ENCODE measurements at regions not wholly inside any gene's neighbourhood (a gene's known extent, or its start where the extent isn't known, plus 50 kb on each side); places are given as distances from the start of the nearest gene placed in this dataset.

- no peak for ATAC-seq (ENCODE audit: low read depth)
- DNase-seq (ENCODE audit: low spot score): no peak
- Histone ChIP-seq H3K9me3 (ENCODE audit: severe bottlenecking) (no peaks in the 10 kb centered on the region), H3K36me3 (ENCODE audit: low read depth) (no peaks in the 10 kb centered on the region), H3K27ac (ENCODE audit: poor library complexity, severe bottlenecking) (no peak overlapping the region), H3K4me3 (ENCODE audit: severe bottlenecking) (no peak overlapping the region), H3K4me1 (ENCODE audit: insufficient read depth, poor library complexity, severe bottlenecking) (no peaks in the 10 kb centered on the region), H3K27me3 (ENCODE audit: insufficient read depth, poor library complexity, severe bottlenecking) (peaks cover 4% of the 10 kb centered on the region)
- no peak for TF ChIP-seq CTCF (IDR thresholded peaks at IDR 0.05; ENCODE audit: poor library complexity, severe bottlenecking)
Measured at GRCh38 chr5:30991462-30991861, 202.0 kb upstream of the CDH6 start.

DNA sequence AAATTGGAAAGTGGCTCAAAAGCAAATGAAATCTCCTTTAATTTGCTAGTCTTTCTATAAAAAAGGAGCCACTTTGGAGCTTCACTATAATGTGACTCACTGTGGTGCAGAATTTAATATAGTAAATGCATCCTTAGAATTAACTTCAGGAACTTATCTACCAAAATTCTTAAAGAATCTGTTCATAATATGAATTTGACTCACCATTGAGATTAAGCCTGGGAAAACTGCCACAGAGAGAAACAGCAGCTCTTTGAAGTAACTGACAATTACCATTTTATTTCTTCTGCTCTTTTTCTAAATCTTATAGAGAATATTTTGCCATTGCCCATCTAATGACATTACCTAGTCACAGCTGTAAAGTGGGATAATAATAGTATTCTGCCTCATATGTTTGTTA, 211.9 kb upstream of the CDH6 start:
- H3K36me3 ChIP-seq (ENCODE audit: low read depth): no peaks in the 10 kb centered on the region
- no peaks in the 10 kb centered on the region for H3K9me3 ChIP-seq (ENCODE audit: severe bottlenecking)
- no peak overlapping the region for H3K27ac ChIP-seq (ENCODE audit: poor library complexity, severe bottlenecking)
- H3K27me3 ChIP-seq (ENCODE audit: insufficient read depth, poor library complexity, severe bottlenecking): peaks cover 21% of the 10 kb centered on the region
- no peaks in the 10 kb centered on the region for H3K4me1 ChIP-seq (ENCODE audit: insufficient read depth, poor library complexity, severe bottlenecking)
- no peak for TF ChIP-seq CTCF (IDR thresholded peaks at IDR 0.05; ENCODE audit: poor library complexity, severe bottlenecking)
- no peak for ATAC-seq (ENCODE audit: low read depth)
- H3K4me3 ChIP-seq (ENCODE audit: severe bottlenecking): no peak overlapping the region
- no peak for DNase-seq (ENCODE audit: low spot score)

DNA sequence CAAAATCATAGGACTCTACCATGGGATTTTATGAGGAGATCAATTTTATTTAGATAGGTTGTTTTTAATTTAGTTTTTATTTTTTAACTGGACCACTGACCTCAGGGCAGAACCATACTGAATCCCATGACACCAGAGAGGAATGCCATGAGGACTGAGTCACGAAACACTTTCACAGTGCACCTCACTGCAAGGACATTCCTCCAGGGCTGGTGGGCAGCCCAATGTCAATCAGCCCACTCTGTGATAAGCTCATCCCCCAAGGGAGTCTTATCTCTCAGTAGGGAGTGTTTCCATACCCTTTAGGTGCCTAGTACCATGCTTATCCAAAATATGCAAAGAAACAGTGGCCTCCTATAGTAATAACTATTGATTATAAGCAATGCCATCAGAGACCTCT, 224.5 kb upstream of the CDH6 start:
- ATAC-seq (ENCODE audit: low read depth) (no peak), DNase-seq (ENCODE audit: low spot score) (no peak)
- Histone ChIP-seq H3K9me3 (ENCODE audit: severe bottlenecking) (no peaks in the 10 kb centered on the region), H3K27me3 (ENCODE audit: insufficient read depth, poor library complexity, severe bottlenecking) (peaks cover 25% of the 10 kb centered on the region), H3K4me1 (ENCODE audit: insufficient read depth, poor library complexity, severe bottlenecking) (no peaks in the 10 kb centered on the region), H3K36me3 (ENCODE audit: low read depth) (no peaks in the 10 kb centered on the region), H3K27ac (ENCODE audit: poor library complexity, severe bottlenecking) (no peak overlapping the region), H3K4me3 (ENCODE audit: severe bottlenecking) (no peak overlapping the region)
- TF ChIP-seq CTCF (IDR thresholded peaks at IDR 0.05; ENCODE audit: poor library complexity, severe bottlenecking): no peak

- Histone ChIP-seq H3K4me3 (ENCODE audit: severe bottlenecking) (no peak overlapping the region), H3K36me3 (ENCODE audit: low read depth) (no peaks in the 10 kb centered on the region), H3K27ac (ENCODE audit: poor library complexity, severe bottlenecking) (no peak overlapping the region), H3K27me3 (ENCODE audit: insufficient read depth, poor library complexity, severe bottlenecking) (peaks cover under 1% of the 10 kb centered on the region), H3K9me3 (ENCODE audit: severe bottlenecking) (no peaks in the 10 kb centered on the region), H3K4me1 (ENCODE audit: insufficient read depth, poor library complexity, severe bottlenecking) (no peaks in the 10 kb centered on the region)
- DNase-seq (ENCODE audit: low spot score): no peak
- ATAC-seq (ENCODE audit: low read depth): no peak
- TF ChIP-seq CTCF (IDR thresholded peaks at IDR 0.05; ENCODE audit: poor library complexity, severe bottlenecking): no peak
Measured at GRCh38 chr5:30960036-30960435, 233.4 kb upstream of the CDH6 start.

GRCh38 chr5:30959238-30959637, 234.2 kb upstream of the CDH6 start:
- no peak for TF ChIP-seq CTCF (IDR thresholded peaks at IDR 0.05; ENCODE audit: poor library complexity, severe bottlenecking)
- no peak for ATAC-seq (ENCODE audit: low read depth)
- Histone ChIP-seq H3K27me3 (ENCODE audit: insufficient read depth, poor library complexity, severe bottlenecking) (no peaks in the 10 kb centered on the region), H3K9me3 (ENCODE audit: severe bottlenecking) (no peaks in the 10 kb centered on the region), H3K36me3 (ENCODE audit: low read depth) (no peaks in the 10 kb centered on the region), H3K27ac (ENCODE audit: poor library complexity, severe bottlenecking) (no peak overlapping the region), H3K4me1 (ENCODE audit: insufficient read depth, poor library complexity, severe bottlenecking) (no peaks in the 10 kb centered on the region), H3K4me3 (ENCODE audit: severe bottlenecking) (no peak overlapping the region)
- DNase-seq (ENCODE audit: low spot score): no peak
